ENCODE measurements at regions not wholly inside any gene's neighbourhood (a gene's known extent, or its start where the extent isn't known, plus 50 kb on each side); places are given as distances from the start of the nearest gene placed in this dataset.

DNA sequence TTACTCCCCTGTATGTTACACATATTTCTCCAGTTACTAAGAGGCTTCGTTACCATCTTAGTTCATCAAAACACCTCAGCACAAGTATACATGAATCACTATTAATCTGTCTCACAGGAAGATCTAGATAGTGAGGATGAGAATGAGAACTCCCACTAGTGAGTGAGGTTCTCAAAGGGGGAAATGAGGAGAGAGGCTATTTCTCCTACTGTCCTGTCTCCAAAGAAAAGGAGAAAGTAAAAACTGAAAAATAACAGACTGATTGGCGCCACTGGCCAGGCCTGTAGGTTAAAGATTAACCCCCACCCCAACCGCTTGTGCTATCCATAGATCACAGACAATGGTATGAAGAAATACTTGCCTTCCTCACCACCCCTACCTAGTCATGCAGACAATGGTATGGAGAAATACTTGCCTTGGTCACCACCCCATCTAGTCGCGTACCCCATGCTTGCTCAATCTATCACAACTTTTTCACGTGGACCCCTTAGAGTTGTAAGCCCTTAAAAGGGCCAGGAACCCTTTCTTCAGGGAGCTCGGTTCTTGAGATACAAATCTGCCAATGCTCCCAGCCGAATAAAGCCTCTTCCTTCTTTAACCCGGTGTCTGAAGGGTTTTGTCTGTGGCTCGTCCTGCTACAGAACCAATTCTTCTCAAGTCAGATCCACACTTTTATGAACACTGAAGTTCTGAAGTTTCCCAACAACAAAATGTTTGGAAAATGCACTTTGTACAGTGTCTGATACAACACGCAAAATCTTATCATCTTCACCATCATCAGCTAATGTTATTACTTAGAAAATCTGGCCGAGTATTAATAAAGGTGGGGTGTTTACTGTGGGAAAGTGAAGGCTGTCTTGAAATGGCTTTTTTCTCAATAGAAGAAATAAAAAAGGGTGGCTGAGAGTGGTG is 598.1 kb downstream of the UQCRFS1 start:
- no peak overlapping the region for H3K4me3 ChIP-seq (replicated peaks in 1 of 3; ENCODE audit: insufficient read depth in 1 of 3, low read depth in 1 of 3, low read length in 3 of 3)
- no peaks in the 10 kb centered on the region for H3K9me3 ChIP-seq (replicated peaks; ENCODE audit: control insufficient read depth, insufficient read depth, low read length)
- no peaks in the 10 kb centered on the region for H3K4me1 ChIP-seq (ENCODE audit: control insufficient read depth, extremely low read depth, insufficient read depth, low read length)
- no peaks in the 10 kb centered on the region for H3K9me1 ChIP-seq (replicated peaks; ENCODE audit: control insufficient read depth, extremely low read depth, insufficient read depth, low read length)
- TF ChIP-seq, protein P1, sequence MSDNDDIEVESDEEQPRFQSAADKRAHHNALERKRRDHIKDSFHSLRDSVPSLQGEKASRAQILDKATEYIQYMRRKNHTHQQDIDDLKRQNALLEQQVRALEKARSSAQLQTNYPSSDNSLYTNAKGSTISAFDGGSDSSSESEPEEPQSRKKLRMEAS (IDR thresholded peaks at IDR 0.05; ENCODE audit: insufficient read depth, insufficient read length), result no peak
- TF ChIP-seq JUN (IDR thresholded peaks at IDR 0.05; ENCODE audit: borderline replicate concordance, insufficient read depth, insufficient read length, low read depth) (no peak), MYC (IDR thresholded peaks at IDR 0.05; ENCODE audit: low read depth, low read length) (no peak), EZH2 (IDR thresholded peaks at IDR 0.05; ENCODE audit: borderline replicate concordance, low read depth, low read length, severe bottlenecking) (no peak), GATA2 (IDR thresholded peaks at IDR 0.05; ENCODE audit: insufficient read depth, insufficient read length, low read depth, low read length) (no peak)
- no peak overlapping the region for H3K9ac ChIP-seq (replicated peaks; ENCODE audit: extremely low read depth, insufficient read depth, low read length)
- BruUV-seq (replicated peaks), result no TSS peak
- dilution Hi-C loops (cut with MboI; ENCODE audit: extremely low pct_ligation_motif_present, low sequenced_read_pairs), result no loop called here
- no peaks in the 10 kb centered on the region for H3K27me3 ChIP-seq (ENCODE audit: control insufficient read depth in 2 of 2, insufficient read depth in 2 of 2, low read length in 2 of 2)
- no peak for DNase-seq (ENCODE audit: low read depth, low spot score)
- H4K20me1 ChIP-seq (replicated peaks; ENCODE audit: control insufficient read depth, extremely low read depth, insufficient read depth, low read length), result no peaks in the 10 kb centered on the region
- intact Hi-C loops (cut with micrococcal nuclease), result no loop called here
- H2AFZ ChIP-seq (ENCODE audit: low read depth, low read length), result no peak overlapping the region
- no peaks in the 10 kb centered on the region for H3K36me3 ChIP-seq (ENCODE audit: control insufficient read depth in 2 of 2, extremely low read depth in 1 of 2, insufficient read depth in 2 of 2, low read length in 2 of 2)
- ChIA-PET POLR2A (no interaction called here), CTCF (no interaction called here)
- no peaks in the 10 kb centered on the region for H3K79me2 ChIP-seq (ENCODE audit: control insufficient read depth, insufficient read depth, low read length)
- no peak for FAIRE-seq
- no peak overlapping the region for H3K27ac ChIP-seq (ENCODE audit: insufficient read depth, low read depth, low read length)
- no peak overlapping the region for H3K4me2 ChIP-seq (ENCODE audit: insufficient read depth, low read length)

- Histone ChIP-seq H4K20me1 (replicated peaks; ENCODE audit: control insufficient read depth, extremely low read depth, insufficient read depth, low read length) (no peaks in the 10 kb centered on the region), H3K36me3 (ENCODE audit: control insufficient read depth in 2 of 2, extremely low read depth in 1 of 2, insufficient read depth in 2 of 2, low read length in 2 of 2) (no peaks in the 10 kb centered on the region), H3K9me1 (replicated peaks; ENCODE audit: control insufficient read depth, extremely low read depth, insufficient read depth, low read length) (no peaks in the 10 kb centered on the region), H2AFZ (ENCODE audit: low read depth, low read length) (no peak overlapping the region), H3K9ac (replicated peaks; ENCODE audit: extremely low read depth, insufficient read depth, low read length) (no peak overlapping the region), H3K4me3 (replicated peaks in 1 of 3; ENCODE audit: insufficient read depth in 1 of 3, low read depth in 1 of 3, low read length in 3 of 3) (no peak overlapping the region), H3K27ac (ENCODE audit: insufficient read depth, low read depth, low read length) (no peak overlapping the region), H3K4me1 (ENCODE audit: control insufficient read depth, extremely low read depth, insufficient read depth, low read length) (no peaks in the 10 kb centered on the region), H3K27me3 (ENCODE audit: control insufficient read depth in 2 of 2, insufficient read depth in 2 of 2, low read length in 2 of 2) (no peaks in the 10 kb centered on the region), H3K4me2 (ENCODE audit: insufficient read depth, low read length) (no peak overlapping the region), H3K79me2 (ENCODE audit: control insufficient read depth, insufficient read depth, low read length) (no peaks in the 10 kb centered on the region), H3K9me3 (replicated peaks; ENCODE audit: control insufficient read depth, insufficient read depth, low read length) (no peaks in the 10 kb centered on the region)
- POLR2A ChIA-PET, result no interaction called here
- TF ChIP-seq, protein P2, sequence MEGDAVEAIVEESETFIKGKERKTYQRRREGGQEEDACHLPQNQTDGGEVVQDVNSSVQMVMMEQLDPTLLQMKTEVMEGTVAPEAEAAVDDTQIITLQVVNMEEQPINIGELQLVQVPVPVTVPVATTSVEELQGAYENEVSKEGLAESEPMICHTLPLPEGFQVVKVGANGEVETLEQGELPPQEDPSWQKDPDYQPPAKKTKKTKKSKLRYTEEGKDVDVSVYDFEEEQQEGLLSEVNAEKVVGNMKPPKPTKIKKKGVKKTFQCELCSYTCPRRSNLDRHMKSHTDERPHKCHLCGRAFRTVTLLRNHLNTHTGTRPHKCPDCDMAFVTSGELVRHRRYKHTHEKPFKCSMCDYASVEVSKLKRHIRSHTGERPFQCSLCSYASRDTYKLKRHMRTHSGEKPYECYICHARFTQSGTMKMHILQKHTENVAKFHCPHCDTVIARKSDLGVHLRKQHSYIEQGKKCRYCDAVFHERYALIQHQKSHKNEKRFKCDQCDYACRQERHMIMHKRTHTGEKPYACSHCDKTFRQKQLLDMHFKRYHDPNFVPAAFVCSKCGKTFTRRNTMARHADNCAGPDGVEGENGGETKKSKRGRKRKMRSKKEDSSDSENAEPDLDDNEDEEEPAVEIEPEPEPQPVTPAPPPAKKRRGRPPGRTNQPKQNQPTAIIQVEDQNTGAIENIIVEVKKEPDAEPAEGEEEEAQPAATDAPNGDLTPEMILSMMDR (IDR thresholded peaks at IDR 0.05; ENCODE audit: extremely low read depth in 1 of 2, insufficient read depth in 1 of 2, low read depth in 1 of 2, low read length in 2 of 2), result no peak
- TF ChIP-seq POLR2AphosphoS5 (IDR thresholded peaks at IDR 0.05; ENCODE audit: insufficient read depth, low read depth, low read length) (no peak), FOS (IDR thresholded peaks at IDR 0.05; ENCODE audit: borderline replicate concordance, insufficient read depth, low read length) (no peak), JUN (IDR thresholded peaks at IDR 0.05; ENCODE audit: borderline replicate concordance, insufficient read depth, insufficient read length, low read depth) (no peak)
- TF ChIP-seq, protein P1 (IDR thresholded peaks at IDR 0.05; ENCODE audit: insufficient read depth, insufficient read length), result no peak
- dilution Hi-C loops (cut with MboI; ENCODE audit: extremely low pct_ligation_motif_present, low sequenced_read_pairs), result no loop called here
- FAIRE-seq, result no peak
- DNase-seq (ENCODE audit: low read depth, low spot score), result no peak
- no TSS peak for BruUV-seq (replicated peaks)
- CTCF ChIA-PET, result no interaction called here
- intact Hi-C loops (cut with micrococcal nuclease), result no loop called here
These were observed 600.6 kb downstream of the UQCRFS1 start for GRCh38 chr19:28612275-28612769.

Measured in endothelial cell of umbilical vein (primary cell).